ENCODE measurements at regions not wholly inside any gene's neighbourhood (a gene's known extent, or its start where the extent isn't known, plus 50 kb on each side); places are given as distances from the start of the nearest gene placed in this dataset.

DNA sequence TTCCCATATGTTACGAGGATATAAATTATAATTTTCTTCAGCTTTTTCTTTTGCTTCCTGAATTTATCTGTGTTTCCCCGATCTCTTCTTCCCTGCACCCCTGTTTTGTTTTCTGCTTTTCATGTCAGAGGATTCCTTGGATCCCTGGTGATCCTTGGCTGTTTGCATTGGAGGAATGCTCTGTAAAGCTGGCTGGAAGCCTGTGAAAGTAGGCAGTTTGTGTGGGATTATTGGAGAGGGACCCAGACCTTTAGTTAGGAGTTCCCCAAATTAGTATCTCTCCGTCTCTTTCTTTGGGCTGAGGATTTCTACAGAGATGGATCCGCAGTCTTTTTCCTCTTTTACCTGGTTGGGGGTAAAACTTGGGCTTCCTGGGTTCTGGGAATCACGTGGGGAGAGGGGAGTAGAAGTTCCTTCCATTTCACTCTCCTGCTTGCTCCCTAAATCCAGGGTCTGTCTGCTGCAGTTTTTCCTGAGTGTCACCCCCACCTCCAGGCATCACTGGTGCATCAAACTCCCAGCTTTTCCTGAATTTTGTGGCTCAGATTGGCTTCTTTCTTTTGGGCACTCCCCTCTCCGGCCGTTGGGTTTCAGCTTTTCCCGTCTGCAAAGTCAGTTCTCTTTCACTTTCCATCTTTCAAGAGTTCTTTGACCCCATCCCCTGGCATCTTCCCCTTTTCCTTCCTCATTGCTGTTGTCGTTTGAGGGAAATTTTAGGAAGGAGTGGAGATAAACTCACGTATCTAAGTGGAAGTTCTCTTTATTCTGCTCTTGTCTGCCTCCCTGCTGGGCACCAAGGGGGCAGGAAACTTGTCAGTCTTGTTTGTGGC lies 79.1 kb upstream of the ALX4 start:
- TF ChIP-seq, protein P1, sequence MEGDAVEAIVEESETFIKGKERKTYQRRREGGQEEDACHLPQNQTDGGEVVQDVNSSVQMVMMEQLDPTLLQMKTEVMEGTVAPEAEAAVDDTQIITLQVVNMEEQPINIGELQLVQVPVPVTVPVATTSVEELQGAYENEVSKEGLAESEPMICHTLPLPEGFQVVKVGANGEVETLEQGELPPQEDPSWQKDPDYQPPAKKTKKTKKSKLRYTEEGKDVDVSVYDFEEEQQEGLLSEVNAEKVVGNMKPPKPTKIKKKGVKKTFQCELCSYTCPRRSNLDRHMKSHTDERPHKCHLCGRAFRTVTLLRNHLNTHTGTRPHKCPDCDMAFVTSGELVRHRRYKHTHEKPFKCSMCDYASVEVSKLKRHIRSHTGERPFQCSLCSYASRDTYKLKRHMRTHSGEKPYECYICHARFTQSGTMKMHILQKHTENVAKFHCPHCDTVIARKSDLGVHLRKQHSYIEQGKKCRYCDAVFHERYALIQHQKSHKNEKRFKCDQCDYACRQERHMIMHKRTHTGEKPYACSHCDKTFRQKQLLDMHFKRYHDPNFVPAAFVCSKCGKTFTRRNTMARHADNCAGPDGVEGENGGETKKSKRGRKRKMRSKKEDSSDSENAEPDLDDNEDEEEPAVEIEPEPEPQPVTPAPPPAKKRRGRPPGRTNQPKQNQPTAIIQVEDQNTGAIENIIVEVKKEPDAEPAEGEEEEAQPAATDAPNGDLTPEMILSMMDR (IDR thresholded peaks at IDR 0.05) = no peak
- no peak for TF ChIP-seq POLR2A (IDR thresholded peaks at IDR 0.05)

Measured in ovary (tissue), 3 donors.